DMS53 treated with DMSO at 0.1 percent for 48 hours (cell line): ENCODE measurements at regions not wholly inside any gene's neighbourhood (a gene's known extent, or its start where the extent isn't known, plus 50 kb on each side); places are given as distances from the start of the nearest gene placed in this dataset.
"Not testable (repeated sequence)": the region's sequence is repeated elsewhere in the genome, so short reads cannot be mapped to it uniquely, and the experiment has no call there.

ENCODE experiments used
- DNase-seq: peaks from one replicate; lab custom pipeline; 2025; ENCODE audit not compliant: unreplicated experiment; lab: John Stamatoyannopoulos, UW

- no peak for DNase-seq
Observed at GRCh38 chr9:82880336-82881050, 182.4 kb downstream of the RASEF start.

GRCh38 chr9:82882138-82882537 is 180.8 kb downstream of the RASEF start:
- no peak for DNase-seq

DNA sequence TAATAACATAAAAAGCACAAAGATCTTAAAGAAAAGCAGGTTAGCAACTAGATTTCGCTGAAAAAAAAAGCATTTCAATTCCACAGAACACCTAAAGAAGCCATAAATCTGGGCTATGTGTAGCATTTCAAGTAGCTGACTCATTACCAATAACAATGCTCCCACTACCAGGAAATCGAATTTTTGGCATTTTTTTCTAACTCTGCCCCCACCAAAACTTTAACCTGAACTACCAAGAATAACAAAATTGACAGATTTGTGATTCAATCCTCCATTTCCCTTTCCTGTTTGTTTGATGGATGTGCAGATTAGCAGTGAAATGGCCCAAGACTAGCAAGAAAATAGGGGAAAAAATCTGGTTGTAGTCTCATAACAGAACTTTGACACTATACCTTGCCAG is 180.2 kb downstream of the RASEF start:
- no peak for DNase-seq

- DNase-seq: no peak
Observed at GRCh38 chr9:82883436-82883835, 179.5 kb downstream of the RASEF start.

- DNase-seq: not testable (repeated sequence)
Observed at GRCh38 chr9:82883974-82884373, 179.0 kb downstream of the RASEF start.

GRCh38 chr9:82890401-82890800 is 172.5 kb downstream of the RASEF start:
- no peak for DNase-seq

DNA sequence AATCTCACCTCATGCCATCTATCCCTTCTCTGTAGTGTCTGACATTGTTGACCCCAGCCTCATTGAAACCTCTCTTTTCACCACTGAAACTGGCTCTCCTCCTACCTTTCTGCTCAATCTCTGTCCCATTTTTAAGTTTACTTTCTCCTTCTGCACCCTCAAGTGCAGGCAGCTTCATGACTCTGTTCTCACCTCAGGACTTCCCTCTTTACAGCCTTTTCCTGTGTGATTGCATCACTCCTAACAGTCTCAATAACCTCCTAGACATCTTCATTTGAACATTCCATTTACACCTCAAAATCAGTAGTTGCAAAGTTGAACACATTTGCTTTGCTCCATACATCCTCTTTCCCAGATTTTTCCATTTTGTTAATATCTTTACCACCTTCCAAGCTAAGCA is 172.1 kb downstream of the RASEF start:
- no peak for DNase-seq

DNA sequence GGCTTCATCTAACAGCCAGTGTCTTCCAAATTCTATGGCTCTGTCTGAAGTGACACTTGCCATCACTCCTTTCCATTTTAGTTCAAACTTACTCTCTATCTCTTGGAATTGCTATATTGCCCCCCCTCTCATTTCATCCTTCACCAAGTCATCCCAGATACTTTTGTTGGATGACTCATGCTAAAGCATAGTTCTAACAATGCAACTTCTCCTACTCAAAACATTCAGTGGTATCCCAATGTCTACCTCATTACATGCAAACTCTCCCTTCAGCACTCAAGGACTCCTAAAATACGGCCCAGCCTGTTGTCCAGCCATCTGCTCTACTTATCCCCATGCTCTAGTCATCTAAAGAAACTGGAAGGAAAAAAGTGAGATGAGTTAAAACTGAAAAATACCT is 171.6 kb downstream of the RASEF start:
- DNase-seq: no peak

- DNase-seq: no peak
Observed at GRCh38 chr9:82893549-82893948, 169.4 kb downstream of the RASEF start.

- no peak for DNase-seq
Observed at GRCh38 chr9:82894548-82894947, 168.4 kb downstream of the RASEF start.

DNA sequence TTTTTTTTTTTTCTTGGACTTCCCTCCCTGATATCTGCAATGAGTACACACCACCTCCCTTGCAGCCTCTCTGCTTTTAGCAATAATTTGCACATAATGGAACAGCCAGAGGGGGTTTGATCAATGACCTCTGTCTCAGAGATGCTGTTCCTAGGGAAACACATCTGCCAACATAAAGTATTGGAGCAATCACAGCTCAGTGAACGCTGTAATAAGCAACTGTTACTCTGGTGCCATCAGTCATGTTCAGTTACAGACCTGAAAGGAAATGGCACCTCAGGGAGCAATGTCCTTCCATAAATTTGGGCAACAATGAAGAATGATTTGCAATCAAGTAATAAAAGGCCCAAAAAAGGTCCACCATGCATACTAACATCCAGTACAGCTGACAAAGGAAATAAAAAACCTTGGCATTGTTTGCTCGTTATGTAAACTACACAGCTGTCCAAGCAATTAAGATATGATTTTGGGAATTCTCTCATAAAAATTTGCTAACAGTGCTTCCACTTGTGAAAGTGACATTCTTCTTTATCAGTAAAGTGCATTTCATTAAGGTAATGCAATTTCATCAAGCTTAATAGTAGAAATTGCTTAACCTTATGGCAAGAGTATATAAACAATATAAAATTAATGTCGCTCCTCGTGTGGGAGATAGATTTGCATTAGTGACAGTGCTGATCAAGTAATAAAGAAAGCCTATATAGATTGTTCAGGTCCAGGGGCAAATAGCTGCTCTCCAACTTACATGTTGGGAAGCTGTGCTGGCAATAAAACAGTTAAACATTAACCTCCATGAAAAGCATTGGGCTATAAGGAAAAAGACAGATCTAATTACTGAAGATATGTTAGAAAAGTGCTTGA is 167.8 kb downstream of the RASEF start:
- no peak for DNase-seq

DNA sequence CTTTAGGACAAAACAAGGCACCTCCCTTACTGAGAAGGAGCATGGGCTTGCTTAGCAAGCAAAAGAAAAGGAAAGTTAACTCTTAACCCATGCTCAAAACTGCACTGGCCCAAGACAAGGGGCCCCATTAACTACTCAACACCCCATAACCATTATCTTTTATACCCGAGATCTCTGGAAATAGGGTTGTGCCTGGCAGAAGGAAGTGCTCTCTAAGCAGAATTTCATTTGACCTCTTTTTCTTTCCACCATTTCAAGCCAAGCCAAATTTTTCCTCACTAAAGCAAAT is 167.2 kb downstream of the RASEF start:
- DNase-seq: no peak

DNA sequence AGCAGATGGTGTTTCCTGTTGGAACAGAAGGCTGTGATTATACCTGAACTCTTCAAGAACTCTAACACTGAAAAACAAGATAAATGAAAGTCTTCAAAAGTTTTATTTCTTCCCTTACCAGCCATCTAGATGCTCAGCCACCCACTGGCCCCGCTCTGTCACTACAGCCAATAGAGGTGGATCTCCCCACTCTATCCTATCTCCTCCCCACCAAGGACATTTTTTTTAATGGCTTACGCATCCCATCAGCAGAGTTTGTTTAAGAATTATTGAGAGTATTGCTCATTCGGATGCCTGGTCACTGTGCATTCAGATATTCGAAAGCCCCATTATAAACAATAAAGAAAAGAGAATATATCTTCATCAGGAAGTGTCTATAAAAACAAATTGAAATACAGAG is 159.4 kb downstream of the RASEF start:
- DNase-seq: no peak

DNA sequence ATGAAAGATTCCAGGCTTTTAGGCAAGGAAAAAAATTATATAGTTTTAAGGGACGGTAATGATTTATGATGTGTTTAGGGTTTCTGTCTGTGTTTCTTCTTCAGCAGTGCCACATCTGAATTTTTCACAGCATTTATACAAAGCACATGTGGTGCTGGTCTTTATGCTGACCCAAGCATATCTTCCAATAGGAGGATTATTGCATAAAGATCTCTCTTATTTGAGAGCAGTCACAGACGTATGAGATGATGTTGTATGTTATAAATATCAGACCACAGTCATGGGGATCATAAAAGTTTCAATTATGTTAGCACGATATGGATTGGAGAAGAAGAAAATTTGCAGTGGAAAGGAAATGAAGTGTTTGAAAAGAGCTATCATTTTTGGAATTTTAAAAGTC is 150.9 kb downstream of the RASEF start:
- no peak for DNase-seq

GRCh38 chr9:82912645-82913044 is 150.3 kb downstream of the RASEF start:
- no peak for DNase-seq

DNA sequence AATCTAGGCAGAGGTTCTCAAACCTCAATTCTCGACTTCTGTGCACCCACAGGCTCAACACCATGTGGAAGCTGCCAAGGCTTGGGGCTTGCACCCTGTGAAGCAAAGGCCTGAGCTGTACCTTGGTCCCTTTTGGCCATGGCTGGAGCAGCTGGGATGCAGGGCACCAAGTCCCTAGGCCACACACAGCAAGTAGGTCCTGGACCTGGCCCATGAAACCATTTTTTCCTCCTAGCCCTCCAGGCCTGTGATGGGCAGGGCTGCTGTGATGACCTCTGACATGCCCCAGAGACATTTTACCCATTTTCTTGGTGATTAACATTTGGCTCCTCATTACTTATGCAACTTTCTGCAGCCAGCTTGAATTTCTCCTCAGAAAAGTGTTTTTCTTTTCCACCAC is 146.7 kb downstream of the RASEF start:
- not testable (repeated sequence) for DNase-seq

DNA sequence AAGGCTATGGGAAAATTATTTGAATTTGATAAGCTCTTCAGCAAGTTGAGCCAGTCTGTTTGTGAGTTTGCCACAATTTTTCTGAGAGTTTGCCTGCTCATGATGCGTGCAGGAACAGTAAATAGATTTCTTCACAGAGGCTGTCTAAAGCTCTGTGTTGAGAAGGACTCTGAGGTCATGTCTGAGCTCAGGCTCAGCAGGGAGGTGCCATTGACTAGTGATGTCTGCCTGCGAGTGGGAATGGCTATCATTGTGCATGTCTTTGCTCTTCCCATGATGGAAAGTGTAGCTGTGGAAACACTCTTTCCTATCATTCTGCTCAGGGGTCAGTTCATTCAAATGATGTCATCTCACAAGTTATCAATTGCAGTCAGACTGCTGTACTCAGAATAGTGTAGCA is 142.8 kb downstream of the RASEF start:
- DNase-seq: no peak

DNA sequence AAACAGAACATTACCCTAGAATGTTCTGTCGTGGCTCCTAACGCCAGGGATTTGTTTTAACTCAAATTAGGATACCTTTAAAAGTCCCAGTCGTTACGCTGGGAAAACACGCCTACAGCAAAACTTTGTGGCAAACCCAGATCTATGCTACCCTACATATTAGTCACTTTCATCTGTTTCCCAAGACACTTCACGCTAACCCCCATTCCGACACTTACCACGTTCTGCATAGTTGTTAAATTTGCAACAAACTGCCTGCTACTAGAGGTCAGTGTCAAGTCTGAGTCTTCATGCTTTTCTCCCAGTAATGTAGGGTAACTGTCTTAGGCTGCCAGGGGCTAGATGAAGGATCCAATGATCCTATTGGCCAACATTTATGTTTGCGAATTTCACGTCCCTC is 140.3 kb downstream of the RASEF start:
- no peak for DNase-seq

GRCh38 chr9:82923092-82923911 is 139.6 kb downstream of the RASEF start:
- peak; percentile 79 for DNase-seq

DNA sequence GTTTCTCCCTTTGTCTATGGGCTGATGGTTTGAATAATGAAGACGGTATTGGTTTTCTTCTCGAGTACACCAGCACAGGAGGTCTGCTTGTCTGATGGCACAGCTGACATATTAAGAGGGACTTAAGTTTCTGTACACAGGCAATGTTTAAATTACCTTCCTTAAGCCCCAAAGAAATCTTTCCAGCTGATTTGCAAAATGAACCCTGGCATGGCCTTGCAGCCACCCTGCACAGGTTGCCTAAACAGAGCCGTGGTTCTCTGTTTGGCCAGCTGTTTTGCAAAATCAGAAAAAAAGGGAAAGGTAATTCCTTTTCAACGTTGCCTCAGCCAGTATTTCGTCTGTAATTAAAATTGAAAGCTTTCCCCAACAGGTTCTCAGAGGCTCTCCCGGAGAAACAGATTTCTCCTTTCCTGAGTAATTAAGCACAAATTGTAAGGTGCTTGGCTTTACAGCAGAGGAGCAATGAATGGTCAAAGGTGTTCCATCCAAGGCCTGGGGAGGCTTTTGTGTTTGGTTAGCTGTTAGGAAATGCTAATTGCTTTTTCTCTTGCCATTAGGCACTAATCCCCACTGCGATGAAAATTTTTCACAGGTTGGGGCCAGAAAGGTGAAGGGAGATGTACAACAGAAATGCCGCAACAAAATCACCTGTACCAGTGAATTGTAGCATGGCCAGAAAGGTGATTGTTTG is 138.9 kb downstream of the RASEF start:
- DNase-seq: peak; percentile 53
